HG02852 (cell line): ENCODE measurements at regions not wholly inside any gene's neighbourhood (a gene's known extent, or its start where the extent isn't known, plus 50 kb on each side); places are given as distances from the start of the nearest gene placed in this dataset.
"Not testable (repeated sequence)": the region's sequence is repeated elsewhere in the genome, so short reads cannot be mapped to it uniquely, and the experiment has no call there.

ENCODE experiments used
- ATAC-seq: cut with Tn5 transposase; IDR thresholded peaks from one replicate; pipeline ENCODE4 v1.9.1; 2021; ENCODE audit warnings: mild to moderate bottlenecking, moderate library complexity; ENCODE audit not compliant: unreplicated experiment

DNA sequence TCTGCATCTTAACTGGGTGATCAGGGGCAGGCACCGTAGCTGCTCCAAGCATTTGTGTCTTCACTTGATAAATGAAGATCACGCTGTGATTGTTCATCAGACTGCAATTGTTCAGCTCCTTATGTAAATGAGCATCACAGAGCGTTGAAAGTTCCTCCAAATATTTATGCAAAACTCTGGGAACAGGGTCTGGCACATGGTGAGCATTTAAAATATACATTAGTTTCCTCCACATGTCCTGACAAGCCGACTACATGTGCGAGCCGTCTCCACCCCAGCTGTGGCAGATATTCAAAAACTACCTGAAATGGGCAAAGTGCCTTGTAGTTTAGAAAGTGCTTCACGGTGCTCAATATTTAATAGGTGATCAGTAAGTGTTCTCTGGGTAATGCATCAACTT, 175.1 kb upstream of the ID2 start:
- no peak for ATAC-seq

DNA sequence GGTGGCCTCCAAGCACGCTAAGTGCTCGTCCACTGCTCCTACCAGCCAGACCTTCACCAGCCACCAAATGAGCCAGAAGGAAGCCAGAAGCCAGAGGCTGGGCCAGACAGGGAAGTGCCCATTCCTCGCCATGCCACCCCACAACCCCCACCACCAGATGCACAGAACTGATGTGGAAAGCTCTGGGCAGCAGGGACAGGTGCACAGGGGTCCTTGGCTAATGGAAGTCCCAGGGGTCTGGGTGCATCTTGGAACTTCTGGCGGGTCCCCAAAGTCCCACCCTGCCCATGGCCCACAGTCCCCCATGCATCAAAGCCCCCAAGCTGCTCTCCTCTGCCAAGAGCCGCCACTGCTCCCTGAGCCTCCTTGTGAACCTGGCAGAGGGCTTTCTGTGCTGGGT, 173.1 kb upstream of the ID2 start:
- ATAC-seq = no peak

DNA sequence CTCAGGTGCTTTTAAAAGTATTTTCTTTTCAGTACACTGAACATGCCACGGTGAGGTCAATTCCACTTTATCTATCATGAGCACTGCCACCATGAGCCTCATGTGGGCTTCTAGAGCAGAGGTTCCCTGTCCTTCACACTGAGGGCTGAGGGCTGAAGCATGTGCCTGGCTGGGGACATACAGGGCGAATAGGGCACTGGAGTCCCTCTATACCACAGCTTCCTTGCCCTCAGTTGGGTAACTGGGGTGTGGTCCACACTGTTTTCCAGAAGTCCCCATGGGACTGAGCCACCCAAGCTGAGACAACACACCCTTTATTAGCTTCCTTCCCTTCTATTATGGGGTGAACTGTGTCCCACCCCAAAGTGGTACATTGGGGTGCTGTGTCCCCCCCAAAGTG, 172.2 kb upstream of the ID2 start:
- no peak for ATAC-seq

DNA sequence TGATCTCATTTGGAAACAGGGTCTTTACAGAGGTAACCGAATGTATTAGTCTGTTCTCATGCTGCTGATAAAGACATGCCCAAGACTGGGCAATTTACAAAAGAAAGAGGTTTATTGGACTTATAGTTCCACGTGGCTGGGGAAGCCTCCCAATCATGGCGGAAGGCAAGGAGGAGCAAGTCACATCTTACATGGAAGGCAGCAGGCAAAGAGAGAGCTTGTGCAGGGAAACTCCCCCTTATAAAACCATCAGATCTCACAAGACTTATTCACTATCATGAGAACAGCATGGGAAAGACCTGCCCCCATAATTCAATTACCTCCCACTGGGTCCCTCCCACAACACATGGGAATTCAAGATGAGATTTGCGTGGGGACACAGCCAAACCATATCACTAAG, 171.8 kb upstream of the ID2 start:
- not testable (repeated sequence) for ATAC-seq

DNA sequence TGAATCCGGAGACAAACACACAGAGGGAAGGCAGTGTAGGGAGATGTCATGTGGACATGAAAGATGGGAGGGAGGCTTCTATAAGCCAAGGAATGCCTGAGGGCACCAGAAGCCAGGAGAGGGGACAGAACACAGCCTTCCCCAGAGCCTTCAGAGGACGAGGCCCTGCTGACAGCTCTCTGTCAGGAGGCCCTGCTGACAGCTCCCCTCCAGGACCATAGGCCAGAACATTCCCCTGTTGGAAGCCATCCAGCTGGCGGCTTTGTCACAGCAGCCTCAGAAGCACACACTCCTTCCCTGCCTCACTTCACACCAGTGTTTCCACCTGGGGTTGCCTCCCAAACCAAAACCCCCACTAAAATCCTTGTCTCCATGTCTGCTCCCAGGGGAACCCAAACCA, 171.3 kb upstream of the ID2 start:
- ATAC-seq = no peak

DNA sequence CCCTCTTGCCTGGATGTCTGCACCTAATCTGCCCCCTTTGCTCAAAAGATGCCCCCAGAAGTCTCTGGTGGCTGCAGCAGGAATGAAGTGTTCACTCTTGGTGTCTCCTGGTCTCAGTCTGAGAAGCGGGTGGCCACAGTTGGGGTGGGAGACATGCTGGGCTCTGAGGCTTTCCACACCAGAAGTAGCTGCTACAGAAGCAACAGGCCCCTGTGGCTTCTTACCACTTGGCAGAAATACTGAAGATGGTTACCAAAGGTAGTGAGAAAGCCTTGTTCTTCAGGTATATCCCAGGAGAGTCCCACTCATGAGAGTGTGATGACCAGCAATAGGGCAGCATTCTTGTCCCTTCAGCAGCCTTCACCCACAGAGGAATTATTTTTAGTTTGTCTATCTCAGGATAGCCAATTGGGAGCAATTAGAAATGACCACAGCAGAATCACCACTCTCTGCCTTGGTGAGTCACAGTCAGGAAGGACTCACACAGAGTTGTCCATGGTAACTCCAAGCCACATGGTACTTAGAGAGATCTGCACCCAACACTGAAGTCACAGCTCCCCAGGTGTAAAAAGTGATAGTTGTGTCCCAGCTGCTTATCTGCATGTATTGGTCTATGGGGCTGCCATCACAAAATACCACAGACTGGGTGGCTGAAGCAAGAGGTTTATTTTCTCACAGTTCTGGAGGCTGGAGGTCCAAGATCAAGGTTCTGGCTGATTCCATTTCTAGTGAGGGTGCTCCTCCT, 169.8 kb upstream of the ID2 start:
- ATAC-seq = no peak

DNA sequence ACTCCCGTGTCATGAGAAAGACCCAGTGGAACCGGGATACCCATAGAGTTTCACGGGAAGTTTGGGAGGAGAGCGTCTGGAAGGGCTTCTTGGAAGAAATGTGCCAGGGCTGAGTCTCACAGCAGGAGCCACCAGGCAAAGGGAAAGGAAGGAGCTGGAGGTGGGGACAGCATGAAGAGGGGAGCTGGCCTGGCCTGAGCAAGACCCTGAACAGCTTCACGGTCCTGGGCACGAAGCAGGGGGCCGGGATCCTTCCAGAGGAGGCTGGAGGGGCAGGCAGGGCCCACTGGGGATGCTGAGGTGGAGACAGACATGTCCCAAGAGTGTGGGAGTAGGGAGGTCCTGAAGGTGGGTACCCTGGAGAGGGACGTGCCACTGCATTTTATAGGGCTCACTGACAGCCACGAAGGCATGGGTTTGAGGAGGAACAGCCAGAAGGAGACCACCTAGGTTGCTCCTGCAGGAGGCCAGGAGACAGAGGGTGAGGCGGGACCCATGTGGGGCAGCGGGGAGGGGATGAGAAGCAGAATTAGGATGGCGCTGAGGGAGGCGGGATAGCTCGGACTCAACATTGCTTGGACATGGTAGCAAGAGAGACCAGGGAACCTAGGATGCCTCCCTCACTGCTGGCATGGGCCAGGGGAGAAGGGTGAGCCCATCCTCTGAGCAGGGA, 168.1 kb upstream of the ID2 start:
- no peak for ATAC-seq

DNA sequence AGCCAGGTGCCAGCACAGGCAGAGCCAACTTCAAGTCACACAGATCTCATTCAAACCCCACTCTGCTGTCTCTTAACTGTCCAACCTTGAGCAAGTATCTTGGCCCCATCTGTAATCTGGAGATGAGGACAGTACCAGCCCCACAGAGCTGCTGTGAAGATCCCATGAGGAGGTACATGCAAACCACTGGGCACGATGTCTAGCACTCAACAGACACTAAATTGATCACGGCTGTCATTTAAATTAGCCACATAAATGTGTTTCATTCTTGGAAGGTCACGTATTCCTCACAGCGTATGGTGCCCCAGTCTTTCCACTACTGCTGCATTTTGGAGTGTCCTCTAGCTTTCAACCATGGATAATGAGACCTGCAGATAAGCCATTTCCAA, 167.6 kb upstream of the ID2 start:
- no peak for ATAC-seq

DNA sequence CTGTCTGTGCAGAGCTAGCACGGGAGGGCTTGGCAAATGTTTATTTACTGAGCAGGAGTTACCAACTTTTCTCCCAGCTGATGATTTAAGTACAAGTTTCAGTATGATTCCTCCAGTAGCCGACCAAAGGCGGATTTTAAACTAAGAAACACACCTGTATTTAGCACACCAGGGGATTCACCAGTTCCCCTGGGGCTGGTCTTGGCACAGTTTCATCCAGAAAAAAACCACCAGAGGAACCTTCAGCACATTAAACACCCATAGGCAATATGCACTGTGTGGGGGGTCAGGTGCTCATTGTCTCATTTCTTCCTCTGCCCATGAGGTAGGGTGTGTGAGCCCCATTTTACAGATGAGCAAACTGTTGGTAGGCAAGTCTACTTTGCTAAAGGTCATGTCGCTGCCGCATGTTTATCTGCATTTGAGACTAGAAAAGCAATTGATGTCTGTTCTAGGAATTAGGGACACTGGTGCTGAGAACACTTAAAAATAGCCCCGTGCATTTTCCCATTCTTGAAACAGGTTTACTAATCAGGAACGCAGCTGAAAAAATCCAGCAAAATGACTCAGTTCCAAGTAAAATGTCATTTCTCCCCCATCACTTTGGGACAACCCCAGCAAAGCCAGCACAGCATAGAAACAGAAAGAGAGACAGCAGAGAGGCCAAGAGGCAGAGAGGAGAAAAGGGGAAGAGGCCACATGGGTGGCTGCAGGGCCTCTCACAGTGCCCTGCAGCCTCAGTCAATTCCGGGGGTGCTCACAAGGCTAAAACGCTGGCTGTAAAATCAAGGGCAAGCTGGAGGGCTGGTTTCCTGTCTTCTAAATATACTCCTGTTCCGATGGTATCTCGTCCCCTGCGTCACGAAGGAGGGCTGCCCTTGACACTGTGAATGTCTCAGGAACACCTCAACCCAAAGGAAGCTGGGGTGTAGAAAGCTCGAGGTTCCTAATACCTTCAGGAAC, 166.8 kb upstream of the ID2 start:
- peak; percentile 69 for ATAC-seq

DNA sequence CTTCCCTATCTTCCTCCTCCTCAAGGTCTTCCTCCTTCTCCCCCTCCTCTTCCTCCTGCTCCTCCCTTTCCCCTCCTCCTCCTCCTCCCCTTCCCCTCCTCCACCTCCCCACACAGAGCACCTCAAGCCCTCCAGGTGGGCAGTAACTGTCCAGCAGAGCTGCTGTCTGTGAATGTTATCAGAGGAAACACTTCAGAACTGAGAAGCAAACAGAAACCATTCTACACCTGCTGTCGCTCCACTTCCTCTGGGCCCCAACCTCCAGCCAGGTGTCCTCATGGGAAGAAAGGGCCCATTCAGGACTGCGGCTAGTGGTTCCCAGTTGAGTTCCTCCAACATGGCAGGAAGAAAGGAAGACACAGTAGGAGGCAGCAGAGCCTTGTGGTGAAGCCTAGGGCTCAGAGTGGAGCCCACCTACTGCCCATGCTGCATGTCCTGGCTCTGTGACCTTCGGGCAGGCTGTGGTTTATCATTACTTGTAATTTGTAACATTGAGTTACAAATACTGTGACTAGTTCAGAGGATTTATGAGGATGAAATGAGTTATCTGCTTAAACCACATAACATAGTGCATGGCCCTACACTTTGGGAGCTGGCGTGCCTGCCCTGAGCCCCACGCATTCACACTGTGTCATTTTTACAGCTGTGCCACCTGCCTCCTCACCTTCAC, 165.9 kb upstream of the ID2 start:
- ATAC-seq = peak; percentile 38

DNA sequence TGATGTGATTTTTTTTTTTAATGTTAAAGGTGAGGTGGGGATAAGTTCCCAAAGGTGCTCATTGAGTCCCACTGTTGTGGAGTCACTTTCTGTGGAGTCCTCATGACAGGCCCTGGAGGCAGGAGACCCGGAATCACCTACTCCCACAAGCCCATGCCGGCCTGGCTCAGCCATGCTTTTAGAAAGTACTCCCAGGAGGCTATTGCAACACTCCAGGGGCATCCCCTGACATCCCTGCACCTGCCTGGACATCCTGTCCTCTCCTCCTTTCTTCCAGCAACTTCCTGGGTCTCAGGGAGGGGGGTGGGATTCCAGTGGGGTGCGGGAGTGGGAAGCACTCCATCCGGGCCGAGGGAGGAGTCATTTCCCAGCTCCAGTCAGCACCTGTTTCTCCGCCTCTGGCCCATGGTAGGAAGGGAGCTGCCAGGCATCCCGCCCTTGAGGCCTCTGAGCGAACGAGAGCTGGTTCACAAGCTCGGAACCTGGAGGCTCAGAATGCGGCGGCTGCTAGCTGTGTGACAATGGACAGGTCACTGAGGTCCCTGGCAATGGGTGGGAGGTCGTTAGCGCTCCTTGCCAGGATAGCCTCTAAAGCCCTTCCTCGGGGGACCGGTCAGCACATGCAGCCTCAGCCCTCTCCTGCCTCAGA, 163.9 kb upstream of the ID2 start:
- ATAC-seq = no peak

DNA sequence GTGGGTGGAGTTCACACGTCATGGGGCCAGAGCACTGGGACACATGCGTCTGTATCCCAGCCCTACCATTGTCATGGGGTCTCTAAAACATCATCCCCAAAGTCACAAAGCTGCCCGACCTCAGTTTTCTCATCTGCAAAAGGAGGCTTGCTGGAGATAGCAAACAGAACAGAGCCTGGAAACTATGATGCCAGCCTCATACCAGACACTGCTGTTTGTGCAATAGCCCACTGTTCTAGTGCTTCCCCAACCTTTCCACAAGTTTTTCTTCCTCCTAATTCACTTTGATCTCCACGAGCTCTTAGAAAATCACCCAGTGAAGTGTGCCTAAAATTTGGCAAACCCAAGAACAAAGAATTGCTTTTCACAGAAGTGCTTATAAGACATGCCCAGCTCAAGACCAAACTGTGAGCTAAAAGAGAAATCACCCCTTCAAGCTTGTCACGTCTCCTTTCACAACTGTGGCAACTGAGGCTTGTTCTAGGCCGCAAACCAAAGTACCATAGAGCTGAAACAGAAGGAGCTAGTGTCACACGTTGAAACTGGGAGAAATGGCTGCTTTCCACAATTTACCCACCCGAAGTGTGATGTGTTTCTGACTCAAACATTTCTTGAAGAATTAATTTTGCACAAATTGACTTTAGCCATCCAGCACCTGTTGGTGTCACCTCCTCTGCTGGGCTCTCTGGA, 162.7 kb upstream of the ID2 start:
- no peak for ATAC-seq

DNA sequence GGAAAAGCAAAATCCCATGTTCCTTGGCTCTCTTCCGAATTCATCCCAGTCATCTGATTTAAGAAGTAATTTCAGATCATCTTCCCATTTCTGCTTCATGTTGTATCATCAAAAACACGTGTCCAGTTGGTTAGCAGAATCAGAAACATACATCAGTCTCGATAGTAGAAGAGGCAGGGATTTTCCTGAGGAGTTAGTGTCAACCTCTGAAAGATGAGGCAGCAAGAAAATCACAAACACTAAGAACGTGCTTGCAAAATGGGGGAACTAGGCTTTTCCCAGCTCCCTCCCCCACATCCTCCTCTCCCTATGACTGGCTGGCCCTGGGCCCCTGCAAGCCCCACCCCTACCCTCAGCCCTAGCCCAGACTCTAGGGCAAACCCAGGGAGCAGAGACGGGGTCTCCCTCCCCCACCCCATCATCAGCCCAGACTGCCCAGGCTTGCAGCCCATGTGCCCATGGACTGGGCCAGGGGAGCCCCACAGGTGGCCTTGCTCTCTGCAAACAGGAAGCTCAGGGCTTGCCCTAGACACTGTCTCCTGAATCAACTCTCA, 161.0 kb upstream of the ID2 start:
- ATAC-seq = no peak

DNA sequence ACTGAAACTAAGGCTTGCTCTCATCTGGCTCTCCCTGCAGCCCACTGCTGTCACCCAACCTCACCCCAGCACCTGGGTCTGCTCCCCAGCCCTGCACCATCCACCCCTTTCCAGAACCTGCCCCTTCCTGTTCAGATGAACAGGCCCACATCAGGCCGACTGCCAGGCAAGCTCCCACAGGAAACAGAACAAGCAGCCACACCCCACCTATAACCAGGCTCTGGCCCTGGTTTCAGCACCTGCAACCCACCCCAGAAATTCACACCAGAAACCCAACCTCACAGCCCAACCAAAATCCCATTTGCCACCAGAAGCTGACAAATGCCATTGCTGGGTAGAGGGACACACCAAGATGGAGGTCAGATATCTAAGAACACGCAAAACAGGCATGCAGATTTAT, 159.2 kb upstream of the ID2 start:
- no peak for ATAC-seq

DNA sequence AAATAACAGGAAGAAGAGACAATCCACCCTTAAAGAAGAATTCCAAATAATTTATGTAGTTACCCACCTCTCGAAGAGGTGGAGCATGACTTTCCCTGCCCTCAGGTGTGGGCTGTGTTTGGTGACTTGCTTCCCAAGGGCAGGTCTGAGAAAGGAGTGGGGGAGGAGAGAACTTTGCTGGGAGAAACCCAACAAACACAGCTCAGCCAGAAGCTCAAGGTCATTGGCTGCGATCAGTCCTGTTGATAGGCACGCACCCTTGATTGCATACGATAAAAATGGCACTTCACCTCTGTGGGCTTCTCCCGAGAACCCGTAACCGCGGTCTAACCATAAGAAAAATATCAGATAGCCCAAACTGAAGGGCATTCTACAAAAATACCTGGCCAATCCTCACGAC, 157.5 kb upstream of the ID2 start:
- no peak for ATAC-seq

DNA sequence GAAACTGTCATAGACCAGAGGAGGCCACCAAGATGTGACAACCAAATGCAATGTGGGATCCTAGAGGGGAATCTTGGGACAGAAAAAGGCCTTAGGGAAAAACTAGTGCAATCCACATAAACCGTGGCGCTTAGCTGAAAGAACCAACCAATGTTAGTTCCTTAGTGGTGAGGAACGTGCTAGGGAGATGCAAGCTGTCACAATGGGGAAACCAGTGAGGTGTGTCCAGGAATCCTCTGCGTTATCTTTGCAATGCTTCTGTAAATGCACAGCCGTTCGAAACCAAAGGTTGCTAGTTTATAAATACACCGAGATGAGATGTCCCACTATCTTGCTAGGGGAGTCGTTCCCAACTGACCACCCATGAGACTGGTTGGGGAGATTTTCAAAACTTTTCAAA, 157.0 kb upstream of the ID2 start:
- no peak for ATAC-seq

DNA sequence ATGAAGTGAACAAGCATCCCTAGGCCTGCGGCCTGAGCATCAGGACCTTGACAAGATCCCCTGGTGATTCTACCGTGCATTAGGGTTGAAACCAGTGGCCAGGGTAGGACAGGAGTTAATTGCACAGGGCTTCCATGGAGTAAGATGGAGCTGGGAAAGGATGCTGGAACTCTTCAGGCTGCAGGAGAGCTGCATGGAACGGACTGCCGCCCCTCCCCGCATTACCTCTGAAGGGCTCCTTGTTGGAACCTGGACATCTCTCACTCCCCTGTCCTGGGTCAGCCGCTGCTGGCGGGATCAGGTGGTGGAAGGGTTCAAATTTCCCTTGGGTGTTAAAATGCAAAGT, 156.6 kb upstream of the ID2 start:
- ATAC-seq = no peak

DNA sequence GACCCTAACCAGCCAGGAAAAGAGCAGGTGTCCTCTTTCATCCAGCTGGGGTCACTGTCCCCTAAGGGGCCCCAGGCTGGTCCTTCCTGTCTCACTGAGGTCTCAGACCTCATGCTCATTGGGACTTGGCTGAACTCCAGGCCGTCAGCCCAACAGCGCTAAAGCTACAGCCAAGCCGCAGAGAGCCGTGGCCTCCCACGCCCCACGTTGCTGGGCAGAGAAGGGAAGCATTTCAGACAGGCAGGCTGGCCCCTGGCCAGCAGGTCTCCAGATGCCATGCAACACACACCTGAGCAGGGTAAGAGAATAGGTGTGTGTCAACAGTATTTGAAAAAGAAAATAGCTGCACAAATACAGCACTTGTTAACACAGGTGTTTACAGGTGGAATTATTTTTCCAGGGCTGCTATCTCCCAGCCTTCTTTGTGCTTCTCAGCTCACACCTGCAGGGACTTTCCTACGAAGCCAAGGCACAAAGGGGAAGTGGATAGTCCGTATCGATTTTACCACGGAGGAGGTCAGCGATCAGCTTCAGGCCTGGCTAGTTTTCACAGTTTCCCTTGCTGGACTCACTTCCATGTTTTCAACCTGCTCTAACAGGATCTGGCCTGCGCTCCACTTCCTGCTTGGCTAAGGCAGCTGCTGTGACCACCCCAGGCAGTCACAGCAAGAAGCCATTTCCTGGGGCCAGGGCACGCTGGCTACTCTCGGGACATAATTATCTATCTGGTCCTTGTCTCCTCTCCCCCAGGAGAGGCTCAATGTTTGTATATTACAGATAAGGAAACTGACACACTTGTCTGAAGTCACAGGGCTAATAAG, 156.1 kb upstream of the ID2 start:
- peak; percentile 70 for ATAC-seq

DNA sequence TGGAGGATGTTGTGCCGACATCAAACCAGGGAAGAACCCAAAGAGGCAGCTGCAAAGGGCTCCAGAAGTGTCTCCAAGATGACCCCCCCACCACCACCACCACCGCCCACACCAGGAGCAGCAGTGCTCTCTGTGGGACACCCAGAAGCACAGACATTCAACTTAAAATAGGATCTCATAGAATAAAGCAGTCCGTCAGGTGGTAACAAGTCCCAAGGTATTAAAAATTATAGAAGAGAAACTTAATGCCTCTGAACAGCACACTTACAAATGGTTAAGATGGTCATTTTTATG, 155.5 kb upstream of the ID2 start:
- peak; percentile 17 for ATAC-seq
